ENCODE measurements at regions not wholly inside any gene's neighbourhood (a gene's known extent, or its start where the extent isn't known, plus 50 kb on each side); places are given as distances from the start of the nearest gene placed in this dataset.

- TF ChIP-seq SMC3 (conservative IDR thresholded peaks at IDR 0.05; ENCODE audit: poor library complexity), result no peak
- TF ChIP-seq POLR2AphosphoS5 (IDR thresholded peaks at IDR 0.05), result no peak
- TF ChIP-seq EZH2 (IDR thresholded peaks at IDR 0.05; ENCODE audit: borderline replicate concordance, insufficient read depth, low read length, poor library complexity, severe bottlenecking), result no peak
- no peak for TF ChIP-seq CTCF (IDR thresholded peaks at IDR 0.05; ENCODE audit: poor library complexity, severe bottlenecking)
These were observed 1201.1 kb upstream of the GJE1 start for GRCh38 chr6:140931581-140931980.

All from neural cell (in vitro differentiated cells).